Spleen (tissue), 11 donors: ENCODE measurements at regions not wholly inside any gene's neighbourhood (a gene's known extent, or its start where the extent isn't known, plus 50 kb on each side); places are given as distances from the start of the nearest gene placed in this dataset.

Source experiments
- DNase-seq: peaks from one replicate; pipeline ENCODE4 v3.0.0-alpha.2; 2020
- H3K27ac ChIP-seq, 8 donors: fragments of 200-600 bp; sonication (generic) in 7 of 8; 1 replicate in 4 of 8; 2 replicates in 4 of 8; pipeline versions ENCODE4 v1.5.0 to v1.8.0; 2016 to 2021; ENCODE audit warnings: inconsistent platforms in 4 of 8, mild to moderate bottlenecking in 4 of 8, moderate library complexity in 1 of 8
- H3K27me3 ChIP-seq, 7 donors: fragments of 200-600 bp; sonication (generic) in 6 of 7; replicated peaks in 1 of 7; 1 replicate in 4 of 7; 2 replicates in 3 of 7; pipeline versions ENCODE4 v1.5.0 to v1.8.0; 2016 to 2021; ENCODE audit warnings: inconsistent platforms in 3 of 7, mild to moderate bottlenecking in 1 of 7
- H3K36me3 ChIP-seq, 6 donors: fragments of 200-600 bp; sonication (generic) in 5 of 6; 1 replicate in 4 of 6; 2 replicates in 2 of 6; pipeline versions ENCODE4 v1.5.0 to v1.8.0; 2016 to 2021; ENCODE audit warnings: inconsistent platforms in 2 of 6
- H3K4me1 ChIP-seq, 6 donors: fragments of 200-600 bp; sonication (generic) in 5 of 6; 1 replicate in 3 of 6; 2 replicates in 3 of 6; pipeline versions ENCODE4 v1.5.0 to v1.8.0; 2016 to 2021; ENCODE audit warnings: inconsistent platforms in 3 of 6
- H3K4me3 ChIP-seq, 8 donors: fragments of 200-600 bp; sonication (generic) in 7 of 8; 1 replicate in 4 of 8; 2 replicates in 4 of 8; pipeline versions ENCODE4 v1.5.0 to v1.8.0; 2016 to 2021; ENCODE audit warnings: inconsistent platforms in 4 of 8, mild to moderate bottlenecking in 4 of 8, moderate library complexity in 2 of 8
- H3K9me3 ChIP-seq, 8 donors: fragments of 200-600 bp; sonication (generic) in 7 of 8; 1 replicate in 4 of 8; 2 replicates in 4 of 8; pipeline versions ENCODE4 v1.5.0 to v1.8.0; 2016 to 2021; ENCODE audit warnings: inconsistent platforms in 4 of 8
- POLR2A ChIP-seq, 3 donors: fragments of 450-650 bp; IDR thresholded peaks; one replicate each; pipeline ENCODE4 v1.5.1; 2017; ENCODE audit warnings: antibody characterized with exemption in 3 of 3, mild to moderate bottlenecking in 1 of 3
- POLR2AphosphoS5 ChIP-seq, 3 donors: sonication (generic); formaldehyde crosslinking; IDR thresholded peaks; one replicate each; pipeline ENCODE4 v1.5.1; 2017; ENCODE audit warnings: antibody characterized with exemption in 3 of 3
- WGBS, 5 donors: extraction: QIAGEN DNeasy Blood & Tissue Kit in 3 of 5; methylation state at CpG; one replicate each; pipeline versions ENCODE4 v1.1.5 to v1.1.7; 2013 to 2018; 5-methylcytosine and 5-hydroxymethylcytosine counted together
- intact Hi-C: fragments of 100-400 bp; cut with DNase I; formaldehyde crosslinking; loops from one replicate; pipeline ENCODE4 v1.15.0; 2023; ENCODE audit warnings: low total_unique reads
- TF ChIP-seq, protein P1 (sequence below), 11 experiments: fragments of 200-600 bp in 7 of 11; fragments of 450-650 bp in 4 of 11; sonication (generic) in 4 of 11; IDR thresholded peaks in 8 of 11; conservative IDR thresholded peaks in 3 of 11; 1 replicate in 7 of 11; 2 replicates in 4 of 11; pipeline versions ENCODE4 v1.4.0 to v1.8.0; 2016 to 2021; ENCODE audit warnings: antibody characterized with exemption in 11 of 11, inconsistent platforms in 4 of 11, mild to moderate bottlenecking in 1 of 11
- donor health status: healthy with polysubstance abuse.
- donor health status: DM: no; HTN: no; CAD: no; lungs with moderate emphysema.
- donor health status: DM: no; HTN: no; CAD: no.
- donor health status: Bipolar disorder and iron deficiency.
- donor health status: healthy.
- donor health status: DM: no; HTN: no; CAD: no.
- donor health status: DM: yes; HTN: yes; CAD: no.

DNA sequence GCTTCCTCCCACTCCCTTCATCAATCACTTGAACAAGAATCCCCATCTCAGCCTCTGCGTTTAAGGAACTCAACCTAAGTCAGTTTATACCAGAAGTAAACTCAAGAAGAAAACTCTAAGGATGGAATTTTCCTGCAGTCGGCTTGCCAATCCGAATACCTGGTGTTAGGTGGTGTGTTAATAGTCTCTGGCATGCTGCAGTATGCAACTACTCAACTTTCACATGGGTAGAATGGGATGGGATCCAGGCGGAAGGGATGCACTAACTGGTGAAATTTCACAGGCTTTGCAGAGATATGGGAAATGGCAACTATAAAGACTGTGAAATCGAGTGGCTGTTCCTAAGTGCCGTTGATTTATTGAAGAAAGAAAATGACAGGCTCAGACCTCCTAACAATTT lies 560.6 kb downstream of the TLE1 start:
- Histone ChIP-seq H3K27me3 (no peaks in the 10 kb centered on the region), H3K4me3 (no peak overlapping the region), H3K27ac (no peak overlapping the region), H3K4me1 (no peaks in the 10 kb centered on the region), H3K9me3 (no peaks in the 10 kb centered on the region), H3K36me3 (no peaks in the 10 kb centered on the region)
- 71 to 84% (median 77%) methylated on average over 6 of the region's 6 CpGs for WGBS, 5 donors
- intact Hi-C loops = no loop called here
- DNase-seq = no peak
- TF ChIP-seq POLR2AphosphoS5 (IDR thresholded peaks at IDR 0.05) = no peak
- TF ChIP-seq POLR2A (IDR thresholded peaks at IDR 0.05) = no peak
- TF ChIP-seq, protein P1, sequence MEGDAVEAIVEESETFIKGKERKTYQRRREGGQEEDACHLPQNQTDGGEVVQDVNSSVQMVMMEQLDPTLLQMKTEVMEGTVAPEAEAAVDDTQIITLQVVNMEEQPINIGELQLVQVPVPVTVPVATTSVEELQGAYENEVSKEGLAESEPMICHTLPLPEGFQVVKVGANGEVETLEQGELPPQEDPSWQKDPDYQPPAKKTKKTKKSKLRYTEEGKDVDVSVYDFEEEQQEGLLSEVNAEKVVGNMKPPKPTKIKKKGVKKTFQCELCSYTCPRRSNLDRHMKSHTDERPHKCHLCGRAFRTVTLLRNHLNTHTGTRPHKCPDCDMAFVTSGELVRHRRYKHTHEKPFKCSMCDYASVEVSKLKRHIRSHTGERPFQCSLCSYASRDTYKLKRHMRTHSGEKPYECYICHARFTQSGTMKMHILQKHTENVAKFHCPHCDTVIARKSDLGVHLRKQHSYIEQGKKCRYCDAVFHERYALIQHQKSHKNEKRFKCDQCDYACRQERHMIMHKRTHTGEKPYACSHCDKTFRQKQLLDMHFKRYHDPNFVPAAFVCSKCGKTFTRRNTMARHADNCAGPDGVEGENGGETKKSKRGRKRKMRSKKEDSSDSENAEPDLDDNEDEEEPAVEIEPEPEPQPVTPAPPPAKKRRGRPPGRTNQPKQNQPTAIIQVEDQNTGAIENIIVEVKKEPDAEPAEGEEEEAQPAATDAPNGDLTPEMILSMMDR (IDR thresholded peaks at IDR 0.05 in 8 of 11, conservative IDR thresholded peaks at IDR 0.05 in 3 of 11) = no peak

DNA sequence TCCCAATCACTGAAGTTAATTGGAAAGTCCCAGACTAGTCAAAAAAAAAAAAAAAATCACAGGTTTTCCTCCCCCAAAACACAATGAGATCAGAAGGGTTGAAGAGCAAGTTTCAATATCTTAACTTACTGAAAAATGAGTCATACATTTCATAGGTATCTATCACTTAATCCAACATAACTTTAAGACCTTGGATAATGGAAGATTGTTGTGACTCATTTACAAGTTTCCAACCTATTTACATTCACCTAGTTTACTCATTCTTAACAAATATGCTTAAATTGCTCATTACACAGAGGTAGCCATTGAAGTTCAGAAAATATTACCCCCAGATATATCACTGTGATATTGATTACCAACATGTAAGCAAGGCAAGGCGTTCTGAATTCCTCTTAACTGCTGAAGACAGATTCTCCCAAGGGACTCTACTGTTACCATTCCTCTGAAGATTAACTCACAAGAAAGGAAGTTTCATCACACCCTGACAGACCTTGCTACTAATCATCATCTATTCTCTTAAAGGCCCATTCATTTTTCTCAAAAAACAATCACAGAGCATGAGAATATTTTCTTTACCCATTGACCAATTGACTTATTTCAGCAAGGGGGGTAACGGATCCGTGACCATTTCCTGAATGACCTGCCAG lies 563.8 kb downstream of the TLE1 start:
- intact Hi-C loops = no loop called here
- Histone ChIP-seq H3K27ac (no peak overlapping the region), H3K9me3 (no peaks in the 10 kb centered on the region), H3K4me1 (no peaks in the 10 kb centered on the region), H3K27me3 (no peaks in the 10 kb centered on the region), H3K4me3 (no peak overlapping the region), H3K36me3 (no peaks in the 10 kb centered on the region)
- DNase-seq = no peak
- TF ChIP-seq POLR2A (IDR thresholded peaks at IDR 0.05) (no peak), POLR2AphosphoS5 (IDR thresholded peaks at IDR 0.05) (no peak)
- TF ChIP-seq, protein P1 (IDR thresholded peaks at IDR 0.05 in 8 of 11, conservative IDR thresholded peaks at IDR 0.05 in 3 of 11) = no peak
- WGBS, 5 donors = 37 to 66% (median 51%) methylated on average over 3 of the region's 3 CpGs

- H3K36me3 ChIP-seq = no peaks in the 10 kb centered on the region
- no peaks in the 10 kb centered on the region for H3K27me3 ChIP-seq
- no peak overlapping the region for H3K4me3 ChIP-seq
- intact Hi-C loops = no loop called here
- H3K9me3 ChIP-seq = no peaks in the 10 kb centered on the region
- TF ChIP-seq POLR2A (IDR thresholded peaks at IDR 0.05) = no peak
- no peak for TF ChIP-seq POLR2AphosphoS5 (IDR thresholded peaks at IDR 0.05)
- TF ChIP-seq, protein P1 (IDR thresholded peaks at IDR 0.05 in 8 of 11, conservative IDR thresholded peaks at IDR 0.05 in 3 of 11) = no peak
- WGBS, 5 donors = 74 to 90% (median 78%) methylated on average over 3 of the region's 3 CpGs
- no peaks in the 10 kb centered on the region for H3K4me1 ChIP-seq
- DNase-seq = no peak
- H3K27ac ChIP-seq = no peak overlapping the region
Observed at GRCh38 chr9:81123526-81123925, 565.8 kb downstream of the TLE1 start.

DNA sequence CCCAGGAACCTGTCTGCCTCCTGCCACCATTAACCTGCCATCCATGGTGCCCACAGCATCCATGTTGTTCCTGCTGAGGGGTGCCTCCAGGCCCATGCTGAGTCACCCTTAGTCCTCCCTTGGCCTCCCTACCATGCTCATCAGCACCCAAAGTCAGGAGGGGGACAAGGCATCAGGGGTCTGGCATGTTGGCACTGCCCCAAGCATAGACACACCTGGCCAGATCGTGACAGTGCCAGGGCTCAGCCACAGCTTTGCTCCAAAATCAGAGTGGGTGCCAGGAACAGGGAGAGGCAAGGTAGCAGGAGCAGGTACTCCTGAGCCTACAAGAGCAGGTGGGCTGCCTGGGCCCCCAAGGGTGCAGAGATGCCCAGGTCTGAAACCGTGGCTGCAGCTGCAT lies 566.6 kb downstream of the TLE1 start:
- Histone ChIP-seq H3K4me1 (no peaks in the 10 kb centered on the region), H3K27me3 (no peaks in the 10 kb centered on the region), H3K9me3 (no peaks in the 10 kb centered on the region), H3K4me3 (no peak overlapping the region), H3K36me3 (no peaks in the 10 kb centered on the region), H3K27ac (no peak overlapping the region)
- TF ChIP-seq, protein P1 (IDR thresholded peaks at IDR 0.05 in 8 of 11, conservative IDR thresholded peaks at IDR 0.05 in 3 of 11) = no peak
- TF ChIP-seq POLR2AphosphoS5 (IDR thresholded peaks at IDR 0.05) (no peak), POLR2A (IDR thresholded peaks at IDR 0.05) (no peak)
- WGBS, 5 donors = 53 to 98% (median 70%) methylated on average over 1 to 2 of the region's 2 CpGs
- intact Hi-C loops = no loop called here
- no peak for DNase-seq
